PC-3 (cell line): ENCODE measurements at regions not wholly inside any gene's neighbourhood (a gene's known extent, or its start where the extent isn't known, plus 50 kb on each side); places are given as distances from the start of the nearest gene placed in this dataset.

ENCODE experiments used
- ATAC-seq: fragments of 200-7000 bp; cut with Tn5 transposase; 2 replicates; pipeline ENCODE4 v1.9.1; 2020; ENCODE audit warnings: mild to moderate bottlenecking, moderate library complexity
- BruUV-seq: library from RNA; stranded (reverse); fragments of 400-500 nt; replicated peaks from 2 replicates; lab custom pipeline; 2021; lab: Mats Ljungman, UMichigan
- CTCF ChIA-PET: fragments of 300-600 bp; sonication (Branson Sonifier 250); formaldehyde crosslinking; loops from one replicate; lab custom pipeline; 2022; ENCODE audit warnings: antibody characterized with exemption; lab: Charles Lee
- POLR2A ChIA-PET: fragments of 300-600 bp; sonication (Branson Sonifier 250); formaldehyde crosslinking; loops from one replicate; lab custom pipeline; 2022; ENCODE audit warnings: antibody characterized with exemption; ENCODE audit not compliant: unreplicated experiment; lab: Charles Lee
- DNase-seq: peaks from one replicate; pipeline ENCODE4 v3.0.0-alpha.2; 2015
- H2AFZ ChIP-seq: fragments of 300-600 bp; sonication (generic); 2 replicates; pipeline ENCODE4 v1.6.0; 2016; ENCODE audit warnings: antibody characterized with exemption, low read length
- H3F3A ChIP-seq: fragments of 300-600 bp; sonication (generic); one replicate; pipeline ENCODE4 v1.6.0; 2017; ENCODE audit warnings: antibody characterized with exemption, low read length, control low read depth, mild to moderate bottlenecking; ENCODE audit not compliant: unreplicated experiment
- H3K27ac ChIP-seq: fragments of 300-600 bp; sonication (generic); 2 replicates; pipeline ENCODE4 v1.5.1; 2016; ENCODE audit warnings: mild to moderate bottlenecking, low read length
- H3K27me3 ChIP-seq: fragments of 300-600 bp; sonication (generic); 2 replicates; pipeline ENCODE4 v1.6.1; 2016; ENCODE audit warnings: low read length, mixed read lengths
- H3K36me3 ChIP-seq: fragments of 300-600 bp; sonication (generic); 2 replicates; pipeline ENCODE4 v1.6.1; 2016; ENCODE audit warnings: low read depth, mixed run types, low read length, mixed read lengths
- H3K4me1 ChIP-seq: fragments of 300-600 bp; sonication (generic); 2 replicates; pipeline ENCODE4 v1.5.1; 2016; ENCODE audit warnings: low read length; ENCODE audit not compliant: insufficient read depth
- H3K4me2 ChIP-seq: fragments of 300-600 bp; sonication (generic); 2 replicates; pipeline ENCODE4 v1.6.0; 2016; ENCODE audit warnings: low read length
- H3K4me3 ChIP-seq: fragments of 300-600 bp; sonication (generic); 2 replicates; pipeline ENCODE4 v1.5.1; 2016; ENCODE audit warnings: mild to moderate bottlenecking, low read length, mixed read lengths
- H3K79me2 ChIP-seq: fragments of 300-600 bp; sonication (generic); 2 replicates; pipeline ENCODE4 v1.6.1; 2017; ENCODE audit warnings: low read length, mixed read lengths
- H3K9ac ChIP-seq: fragments of 300-600 bp; sonication (generic); 2 replicates; pipeline ENCODE4 v1.6.0; 2016; ENCODE audit warnings: mild to moderate bottlenecking, low read length
- H3K9me2 ChIP-seq: fragments of 300-600 bp; sonication (generic); replicated peaks from 2 replicates; pipeline ENCODE4 v1.6.1; 2016; ENCODE audit warnings: mixed run types, low read length, mixed read lengths
- H3K9me3 ChIP-seq: fragments of 300-600 bp; sonication (generic); 2 replicates; pipeline ENCODE4 v1.6.1; 2016; ENCODE audit warnings: low read length, mixed read lengths
- H4K20me1 ChIP-seq: fragments of 300-600 bp; sonication (generic); 2 replicates; pipeline ENCODE4 v1.6.1; 2016; ENCODE audit warnings: low read length, mixed read lengths
- CTCF ChIP-seq: fragments of 300-600 bp; sonication (generic); conservative IDR thresholded peaks from 2 replicates; pipeline ENCODE4 v1.5.1; 2017; ENCODE audit warnings: antibody characterized with exemption, low read depth, mild to moderate bottlenecking, low read length
- EZH2 ChIP-seq: fragments of 300-600 bp; sonication (generic); IDR thresholded peaks from one replicate; pipeline ENCODE4 v1.6.1; 2017; ENCODE audit warnings: antibody characterized with exemption, mild to moderate bottlenecking, low read length; ENCODE audit not compliant: unreplicated experiment
- EZH2phosphoT487 ChIP-seq: fragments of 300-600 bp; sonication (generic); IDR thresholded peaks from 2 replicates; pipeline ENCODE4 v1.6.1; 2018; ENCODE audit warnings: mild to moderate bottlenecking, antibody characterized with exemption, low read length, borderline replicate concordance
- intact Hi-C: fragments of 100-400 bp; cut with micrococcal nuclease; formaldehyde crosslinking; loops from 2 replicates; pipeline ENCODE4 v1.9.0; 2023

GRCh38 chr2:12284487-12284886 lies 432.2 kb upstream of the TRIB2 start:
- DNase-seq: peak; percentile 83

GRCh38 chr2:12286347-12286746 lies 430.4 kb upstream of the TRIB2 start:
- H3K9me3 ChIP-seq: no peaks in the 10 kb centered on the region
- ChIA-PET POLR2A (interaction anchor here (0.5 kb wide), 1 partner anchor 105 kb away, joined by 6 read pairs; no protein-coding TSS in a partner anchor), CTCF (no interaction called here)
- H2AFZ ChIP-seq: no peak overlapping the region
- no peak overlapping the region for H3K4me3 ChIP-seq
- H3K27me3 ChIP-seq: no peaks in the 10 kb centered on the region
- peak overlapping the region; percentile 10; the same call in 1 of the 2 replicates for H3K9ac ChIP-seq
- H3K9me2 ChIP-seq: no peaks in the 10 kb centered on the region
- H3K27ac ChIP-seq: peak overlapping the region; percentile 89
- peaks cover 44% of the 10 kb centered on the region for H3K4me1 ChIP-seq
- TF ChIP-seq EZH2phosphoT487 (no peak), EZH2 (no peak), CTCF (no peak)
- no peaks in the 10 kb centered on the region for H4K20me1 ChIP-seq
- no TSS peak for BruUV-seq
- H3F3A ChIP-seq: peaks cover 15% of the 10 kb centered on the region
- no peaks in the 10 kb centered on the region for H3K36me3 ChIP-seq
- no peak for DNase-seq
- peak overlapping the region; percentile 69 for H3K4me2 ChIP-seq
- intact Hi-C loops: loop anchor here (2.0 to 10.0 kb wide), 3 partner anchors 16 to 718 kb away; no protein-coding TSS in a partner anchor
- no peaks in the 10 kb centered on the region for H3K79me2 ChIP-seq
- no peak for ATAC-seq

More at GRCh38 chr2:12284487-12284886, 432.2 kb upstream of the TRIB2 start:
- no peaks in the 10 kb centered on the region for H4K20me1 ChIP-seq
- H3K36me3 ChIP-seq: no peaks in the 10 kb centered on the region
- no peaks in the 10 kb centered on the region for H3K9me3 ChIP-seq
- ChIA-PET CTCF (no interaction called here), POLR2A (no interaction called here)
- peak overlapping the region; percentile 51 for H3K27ac ChIP-seq
- intact Hi-C loops: loop anchor here (10.0 kb wide), 1 partner anchor 720 kb away; no protein-coding TSS in a partner anchor
- ATAC-seq: peak; percentile 20
- no peaks in the 10 kb centered on the region for H3K9me2 ChIP-seq
- H3K4me3 ChIP-seq: no peak overlapping the region
- no peak overlapping the region for H2AFZ ChIP-seq
- no peaks in the 10 kb centered on the region for H3K27me3 ChIP-seq
- peaks cover 44% of the 10 kb centered on the region for H3K4me1 ChIP-seq
- H3K79me2 ChIP-seq: no peaks in the 10 kb centered on the region
- no peak for TF ChIP-seq EZH2phosphoT487
- no peak for TF ChIP-seq CTCF
- no peak for TF ChIP-seq EZH2
- peak overlapping the region; percentile 11; the same call in 1 of the 2 replicates for H3K4me2 ChIP-seq
- H3F3A ChIP-seq: peaks cover 15% of the 10 kb centered on the region
- no TSS peak for BruUV-seq
- no peak overlapping the region for H3K9ac ChIP-seq

- TF ChIP-seq EZH2phosphoT487: no peak
- no peak for TF ChIP-seq CTCF
- TF ChIP-seq EZH2: no peak
- H3K9ac ChIP-seq: peak overlapping the region; percentile 55
- peaks cover 44% of the 10 kb centered on the region for H3K4me1 ChIP-seq
- H3K79me2 ChIP-seq: no peaks in the 10 kb centered on the region
- DNase-seq (peak; percentile 92), ATAC-seq (peak; percentile 89)
- no peaks in the 10 kb centered on the region for H4K20me1 ChIP-seq
- H3F3A ChIP-seq: peaks cover 15% of the 10 kb centered on the region
- H3K36me3 ChIP-seq: no peaks in the 10 kb centered on the region
- H3K27ac ChIP-seq: peak overlapping the region; percentile 89
- intact Hi-C loops: loop anchor here (1.0 to 10.0 kb wide), 9 partner anchors 16 to 718 kb away; no protein-coding TSS in a partner anchor
- H2AFZ ChIP-seq: no peak overlapping the region
- peak overlapping the region; percentile 23; the same call in 1 of the 2 replicates for H3K4me3 ChIP-seq
- BruUV-seq: no TSS peak
- CTCF ChIA-PET: interaction anchor here (0.5 kb wide), 1 partner anchor 68 kb away, joined by 4 read pairs; no protein-coding TSS in a partner anchor
- H3K4me2 ChIP-seq: peak overlapping the region; percentile 69
- H3K9me3 ChIP-seq: no peaks in the 10 kb centered on the region
- POLR2A ChIA-PET: interaction anchor here (0.5 to 0.6 kb wide), 2 partner anchors 106 to 237 kb away, joined by 3 to 6 read pairs; no protein-coding TSS in a partner anchor
- no peaks in the 10 kb centered on the region for H3K27me3 ChIP-seq
- no peaks in the 10 kb centered on the region for H3K9me2 ChIP-seq
Measured at GRCh38 chr2:12287220-12287751, 429.4 kb upstream of the TRIB2 start.
